ENCODE measurements at regions not wholly inside any gene's neighbourhood (a gene's known extent, or its start where the extent isn't known, plus 50 kb on each side); places are given as distances from the start of the nearest gene placed in this dataset.

DNA sequence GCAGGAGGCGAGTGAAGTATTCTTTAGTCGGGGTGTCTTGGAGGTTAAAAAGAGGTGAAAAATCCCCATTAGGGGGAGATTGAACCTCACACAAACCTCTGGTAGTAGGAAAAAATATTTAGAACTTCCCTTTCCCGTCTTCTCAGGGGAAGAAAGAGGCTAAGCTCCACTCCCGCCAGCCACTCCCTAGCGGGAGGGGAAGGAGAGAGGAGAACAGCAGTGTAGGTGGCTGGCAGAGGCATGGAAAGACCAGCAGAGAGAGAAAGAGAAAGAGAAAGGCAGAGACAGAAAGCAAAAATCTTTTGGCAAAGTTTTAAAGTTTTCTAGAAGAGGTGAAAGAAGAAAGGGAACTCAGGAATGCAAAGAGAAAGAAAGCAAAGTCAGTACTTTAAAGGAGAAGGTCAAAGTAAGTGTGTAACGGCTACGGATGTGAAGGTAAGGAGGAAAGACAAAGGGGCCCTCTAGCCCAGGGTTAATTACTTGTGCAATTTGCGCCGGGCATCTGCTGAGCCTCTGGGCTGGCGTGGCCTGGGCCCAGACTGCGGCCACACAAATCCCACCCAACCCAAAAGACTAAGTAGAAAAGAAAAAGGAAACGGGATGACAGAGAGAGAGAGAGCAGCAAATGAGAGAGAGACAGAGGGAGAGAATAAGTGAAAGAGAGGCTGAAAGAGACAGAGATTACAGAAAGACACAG, 72.3 kb upstream of the ZNF746 start:
- no peak for TF ChIP-seq EZH2 (IDR thresholded peaks at IDR 0.05; ENCODE audit: low read depth)
- TF ChIP-seq, protein P1, sequence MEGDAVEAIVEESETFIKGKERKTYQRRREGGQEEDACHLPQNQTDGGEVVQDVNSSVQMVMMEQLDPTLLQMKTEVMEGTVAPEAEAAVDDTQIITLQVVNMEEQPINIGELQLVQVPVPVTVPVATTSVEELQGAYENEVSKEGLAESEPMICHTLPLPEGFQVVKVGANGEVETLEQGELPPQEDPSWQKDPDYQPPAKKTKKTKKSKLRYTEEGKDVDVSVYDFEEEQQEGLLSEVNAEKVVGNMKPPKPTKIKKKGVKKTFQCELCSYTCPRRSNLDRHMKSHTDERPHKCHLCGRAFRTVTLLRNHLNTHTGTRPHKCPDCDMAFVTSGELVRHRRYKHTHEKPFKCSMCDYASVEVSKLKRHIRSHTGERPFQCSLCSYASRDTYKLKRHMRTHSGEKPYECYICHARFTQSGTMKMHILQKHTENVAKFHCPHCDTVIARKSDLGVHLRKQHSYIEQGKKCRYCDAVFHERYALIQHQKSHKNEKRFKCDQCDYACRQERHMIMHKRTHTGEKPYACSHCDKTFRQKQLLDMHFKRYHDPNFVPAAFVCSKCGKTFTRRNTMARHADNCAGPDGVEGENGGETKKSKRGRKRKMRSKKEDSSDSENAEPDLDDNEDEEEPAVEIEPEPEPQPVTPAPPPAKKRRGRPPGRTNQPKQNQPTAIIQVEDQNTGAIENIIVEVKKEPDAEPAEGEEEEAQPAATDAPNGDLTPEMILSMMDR (conservative IDR thresholded peaks at IDR 0.05): no peak
